ENCODE measurements at regions not wholly inside any gene's neighbourhood (a gene's known extent, or its start where the extent isn't known, plus 50 kb on each side); places are given as distances from the start of the nearest gene placed in this dataset.
A peak's percentile ranks its signal among the peaks of the same experiment; 100 is the strongest.

- no CpG with 5 or more reads among the region's 4 CpGs for WGBS (ENCODE audit: insufficient coverage, insufficient read length)
- H3K27me3 ChIP-seq (ENCODE audit: control insufficient read depth, insufficient read depth, low read length): no peaks in the 10 kb centered on the region
- H3K4me1 ChIP-seq (ENCODE audit: control insufficient read depth, insufficient read depth, low read length): 0 out of 2 replicates have a peak, but pooled peaks cover 1% of the 10 kb centered on the region
- H3K4me3 ChIP-seq (ENCODE audit: low read length): no peak overlapping the region
- no peaks in the 10 kb centered on the region for H3K36me3 ChIP-seq (ENCODE audit: control insufficient read depth, insufficient read depth, low read length)
- H3K27ac ChIP-seq (ENCODE audit: low read length): no peak overlapping the region
- no peak for DNase-seq (ENCODE audit: low read depth, low spot score)
- no peaks in the 10 kb centered on the region for H3K9me3 ChIP-seq (ENCODE audit: control insufficient read depth, insufficient read depth, low read length)
Observed at GRCh38 chr17:73707358-73707757, 63.1 kb upstream of the SDK2 start.

- no peak overlapping the region for H3K4me3 ChIP-seq (ENCODE audit: low read length)
- H3K9me3 ChIP-seq (ENCODE audit: control insufficient read depth, insufficient read depth, low read length): no peaks in the 10 kb centered on the region
- WGBS (ENCODE audit: insufficient coverage, insufficient read length): no CpG with 5 or more reads among the region's 15 CpGs
- H3K27me3 ChIP-seq (ENCODE audit: control insufficient read depth, insufficient read depth, low read length): no peaks in the 10 kb centered on the region
- 0 out of 2 replicates have a peak, but pooled peaks cover 1% of the 10 kb centered on the region for H3K4me1 ChIP-seq (ENCODE audit: control insufficient read depth, insufficient read depth, low read length)
- H3K27ac ChIP-seq (ENCODE audit: low read length): no peak overlapping the region
- peak; percentile 75 for DNase-seq (ENCODE audit: low read depth, low spot score)
- no peaks in the 10 kb centered on the region for H3K36me3 ChIP-seq (ENCODE audit: control insufficient read depth, insufficient read depth, low read length)
Observed at GRCh38 chr17:73710095-73710592, 65.9 kb upstream of the SDK2 start.

GRCh38 chr17:73711184-73711583 is 66.9 kb upstream of the SDK2 start:
- no CpG with 5 or more reads among the region's 5 CpGs for WGBS (ENCODE audit: insufficient coverage, insufficient read length)
- Histone ChIP-seq H3K27ac (ENCODE audit: low read length) (no peak overlapping the region), H3K27me3 (ENCODE audit: control insufficient read depth, insufficient read depth, low read length) (no peaks in the 10 kb centered on the region), H3K36me3 (ENCODE audit: control insufficient read depth, insufficient read depth, low read length) (no peaks in the 10 kb centered on the region), H3K9me3 (ENCODE audit: control insufficient read depth, insufficient read depth, low read length) (no peaks in the 10 kb centered on the region), H3K4me3 (ENCODE audit: low read length) (no peak overlapping the region), H3K4me1 (ENCODE audit: control insufficient read depth, insufficient read depth, low read length) (0 out of 2 replicates have a peak, but pooled peaks cover 1% of the 10 kb centered on the region)
- DNase-seq (ENCODE audit: low read depth, low spot score): no peak

- WGBS (ENCODE audit: insufficient coverage, insufficient read length): 100% methylated on average over 1 of the region's 8 CpGs
- H3K27me3 ChIP-seq (ENCODE audit: control insufficient read depth, insufficient read depth, low read length): no peaks in the 10 kb centered on the region
- H3K4me3 ChIP-seq (ENCODE audit: low read length): no peak overlapping the region
- no peak for DNase-seq (ENCODE audit: low read depth, low spot score)
- 0 out of 2 replicates have a peak, but pooled peaks cover 1% of the 10 kb centered on the region for H3K4me1 ChIP-seq (ENCODE audit: control insufficient read depth, insufficient read depth, low read length)
- H3K9me3 ChIP-seq (ENCODE audit: control insufficient read depth, insufficient read depth, low read length): no peaks in the 10 kb centered on the region
- H3K27ac ChIP-seq (ENCODE audit: low read length): no peak overlapping the region
- H3K36me3 ChIP-seq (ENCODE audit: control insufficient read depth, insufficient read depth, low read length): no peaks in the 10 kb centered on the region
Observed at GRCh38 chr17:73711916-73712315, 67.7 kb upstream of the SDK2 start.

- Histone ChIP-seq H3K27me3 (ENCODE audit: control insufficient read depth, insufficient read depth, low read length) (no peaks in the 10 kb centered on the region), H3K4me3 (ENCODE audit: low read length) (no peak overlapping the region), H3K36me3 (ENCODE audit: control insufficient read depth, insufficient read depth, low read length) (no peaks in the 10 kb centered on the region), H3K9me3 (ENCODE audit: control insufficient read depth, insufficient read depth, low read length) (no peaks in the 10 kb centered on the region), H3K4me1 (ENCODE audit: control insufficient read depth, insufficient read depth, low read length) (0 out of 2 replicates have a peak, but pooled peaks cover 1% of the 10 kb centered on the region), H3K27ac (ENCODE audit: low read length) (no peak overlapping the region)
- no peak for DNase-seq (ENCODE audit: low read depth, low spot score)
- WGBS (ENCODE audit: insufficient coverage, insufficient read length): no CpG with 5 or more reads among the region's 9 CpGs
Observed at GRCh38 chr17:73713136-73713535, 68.9 kb upstream of the SDK2 start.

- Histone ChIP-seq H3K36me3 (ENCODE audit: control insufficient read depth, insufficient read depth, low read length) (no peaks in the 10 kb centered on the region), H3K4me3 (ENCODE audit: low read length) (no peak overlapping the region), H3K9me3 (ENCODE audit: control insufficient read depth, insufficient read depth, low read length) (no peaks in the 10 kb centered on the region), H3K4me1 (ENCODE audit: control insufficient read depth, insufficient read depth, low read length) (peaks cover 2% of the 10 kb centered on the region; the same call in 1 of the 2 replicates), H3K27ac (ENCODE audit: low read length) (no peak overlapping the region), H3K27me3 (ENCODE audit: control insufficient read depth, insufficient read depth, low read length) (no peaks in the 10 kb centered on the region)
- no peak for DNase-seq (ENCODE audit: low read depth, low spot score)
- WGBS (ENCODE audit: insufficient coverage, insufficient read length): no CpG with 5 or more reads among the region's 10 CpGs
Observed at GRCh38 chr17:73715769-73716168, 71.5 kb upstream of the SDK2 start.

- no peaks in the 10 kb centered on the region for H3K36me3 ChIP-seq (ENCODE audit: control insufficient read depth, insufficient read depth, low read length)
- H3K4me3 ChIP-seq (ENCODE audit: low read length): no peak overlapping the region
- no peak overlapping the region for H3K27ac ChIP-seq (ENCODE audit: low read length)
- no peaks in the 10 kb centered on the region for H3K9me3 ChIP-seq (ENCODE audit: control insufficient read depth, insufficient read depth, low read length)
- DNase-seq (ENCODE audit: low read depth, low spot score): no peak
- no peaks in the 10 kb centered on the region for H3K27me3 ChIP-seq (ENCODE audit: control insufficient read depth, insufficient read depth, low read length)
- no CpG with 5 or more reads among the region's 5 CpGs for WGBS (ENCODE audit: insufficient coverage, insufficient read length)
- H3K4me1 ChIP-seq (ENCODE audit: control insufficient read depth, insufficient read depth, low read length): peaks cover 2% of the 10 kb centered on the region; the same call in 1 of the 2 replicates
Observed at GRCh38 chr17:73717690-73718089, 73.4 kb upstream of the SDK2 start.

- DNase-seq (ENCODE audit: low read depth, low spot score): no peak
- peaks cover 2% of the 10 kb centered on the region; the same call in 1 of the 2 replicates for H3K4me1 ChIP-seq (ENCODE audit: control insufficient read depth, insufficient read depth, low read length)
- no peak overlapping the region for H3K4me3 ChIP-seq (ENCODE audit: low read length)
- no peaks in the 10 kb centered on the region for H3K27me3 ChIP-seq (ENCODE audit: control insufficient read depth, insufficient read depth, low read length)
- no peak overlapping the region for H3K27ac ChIP-seq (ENCODE audit: low read length)
- H3K36me3 ChIP-seq (ENCODE audit: control insufficient read depth, insufficient read depth, low read length): no peaks in the 10 kb centered on the region
- H3K9me3 ChIP-seq (ENCODE audit: control insufficient read depth, insufficient read depth, low read length): no peaks in the 10 kb centered on the region
Observed at GRCh38 chr17:73718362-73718761, 74.1 kb upstream of the SDK2 start.

GRCh38 chr17:73718912-73719311 is 74.7 kb upstream of the SDK2 start:
- Histone ChIP-seq H3K9me3 (ENCODE audit: control insufficient read depth, insufficient read depth, low read length) (no peaks in the 10 kb centered on the region), H3K27me3 (ENCODE audit: control insufficient read depth, insufficient read depth, low read length) (no peaks in the 10 kb centered on the region), H3K27ac (ENCODE audit: low read length) (no peak overlapping the region), H3K4me3 (ENCODE audit: low read length) (no peak overlapping the region), H3K36me3 (ENCODE audit: control insufficient read depth, insufficient read depth, low read length) (no peaks in the 10 kb centered on the region), H3K4me1 (ENCODE audit: control insufficient read depth, insufficient read depth, low read length) (peaks cover 2% of the 10 kb centered on the region; the same call in 1 of the 2 replicates)
- no CpG with 5 or more reads among the region's 9 CpGs for WGBS (ENCODE audit: insufficient coverage, insufficient read length)
- no peak for DNase-seq (ENCODE audit: low read depth, low spot score)

GRCh38 chr17:73719588-73720071 is 75.4 kb upstream of the SDK2 start:
- WGBS (ENCODE audit: insufficient coverage, insufficient read length): no CpG with 5 or more reads among the region's 16 CpGs
- no peaks in the 10 kb centered on the region for H3K27me3 ChIP-seq (ENCODE audit: control insufficient read depth, insufficient read depth, low read length)
- DNase-seq (ENCODE audit: low read depth, low spot score): no peak
- no peak overlapping the region for H3K4me3 ChIP-seq (ENCODE audit: low read length)
- H3K4me1 ChIP-seq (ENCODE audit: control insufficient read depth, insufficient read depth, low read length): peaks cover 2% of the 10 kb centered on the region; the same call in 1 of the 2 replicates
- H3K9me3 ChIP-seq (ENCODE audit: control insufficient read depth, insufficient read depth, low read length): no peaks in the 10 kb centered on the region
- H3K36me3 ChIP-seq (ENCODE audit: control insufficient read depth, insufficient read depth, low read length): no peaks in the 10 kb centered on the region
- no peak overlapping the region for H3K27ac ChIP-seq (ENCODE audit: low read length)

- no peaks in the 10 kb centered on the region for H3K27me3 ChIP-seq (ENCODE audit: control insufficient read depth, insufficient read depth, low read length)
- WGBS (ENCODE audit: insufficient coverage, insufficient read length): no CpG with 5 or more reads among the region's 10 CpGs
- H3K36me3 ChIP-seq (ENCODE audit: control insufficient read depth, insufficient read depth, low read length): no peaks in the 10 kb centered on the region
- H3K4me1 ChIP-seq (ENCODE audit: control insufficient read depth, insufficient read depth, low read length): peaks cover 2% of the 10 kb centered on the region; the same call in 1 of the 2 replicates
- no peak overlapping the region for H3K27ac ChIP-seq (ENCODE audit: low read length)
- no peak for DNase-seq (ENCODE audit: low read depth, low spot score)
- H3K9me3 ChIP-seq (ENCODE audit: control insufficient read depth, insufficient read depth, low read length): no peaks in the 10 kb centered on the region
- no peak overlapping the region for H3K4me3 ChIP-seq (ENCODE audit: low read length)
Observed at GRCh38 chr17:73720187-73720834, 76.1 kb upstream of the SDK2 start.

Data from iPS DF 6.9 (cell line).